ENCODE measurements at regions not wholly inside any gene's neighbourhood (a gene's known extent, or its start where the extent isn't known, plus 50 kb on each side); places are given as distances from the start of the nearest gene placed in this dataset.

GRCh38 chr19:30253581-30253996 is 118.6 kb upstream of the ZNF536 start:
- no peaks in the 10 kb centered on the region for H3K4me1 ChIP-seq
- H3K27ac ChIP-seq, result no peak overlapping the region
- H3K36me3 ChIP-seq, result no peaks in the 10 kb centered on the region
- H3K9me3 ChIP-seq, result no peaks in the 10 kb centered on the region
- intact Hi-C loops (cut with DNase I), result no loop called here
- DNase-seq (ENCODE audit: low spot score in 2 of 2), result no peak
- no peak for TF ChIP-seq CTCF (IDR thresholded peaks at IDR 0.05)
- no peak overlapping the region for H3K4me3 ChIP-seq
- no peaks in the 10 kb centered on the region for H3K27me3 ChIP-seq

GRCh38 chr19:30254158-30254557 is 118.0 kb upstream of the ZNF536 start:
- Histone ChIP-seq H3K27ac (no peak overlapping the region), H3K27me3 (no peaks in the 10 kb centered on the region), H3K9me3 (no peaks in the 10 kb centered on the region), H3K36me3 (no peaks in the 10 kb centered on the region), H3K4me3 (no peak overlapping the region), H3K4me1 (no peaks in the 10 kb centered on the region)
- TF ChIP-seq CTCF (IDR thresholded peaks at IDR 0.05), result no peak
- DNase-seq (ENCODE audit: low spot score in 2 of 2), result no peak
- intact Hi-C loops (cut with DNase I), result no loop called here

- Histone ChIP-seq H3K27me3 (no peaks in the 10 kb centered on the region), H3K4me1 (no peaks in the 10 kb centered on the region), H3K4me3 (no peak overlapping the region), H3K27ac (no peak overlapping the region), H3K9me3 (no peaks in the 10 kb centered on the region), H3K36me3 (no peaks in the 10 kb centered on the region)
- TF ChIP-seq CTCF (IDR thresholded peaks at IDR 0.05), result no peak
- intact Hi-C loops (cut with DNase I), result no loop called here
- DNase-seq (ENCODE audit: low spot score in 2 of 2), result no peak
Observed at GRCh38 chr19:30254789-30255188, 117.4 kb upstream of the ZNF536 start.

- Histone ChIP-seq H3K9me3 (no peaks in the 10 kb centered on the region), H3K27ac (no peak overlapping the region), H3K4me3 (no peak overlapping the region), H3K4me1 (no peaks in the 10 kb centered on the region), H3K27me3 (no peaks in the 10 kb centered on the region), H3K36me3 (no peaks in the 10 kb centered on the region)
- intact Hi-C loops (cut with DNase I), result no loop called here
- no peak for TF ChIP-seq CTCF (IDR thresholded peaks at IDR 0.05)
- no peak for DNase-seq (ENCODE audit: low spot score in 2 of 2)
Observed at GRCh38 chr19:30255791-30256495, 116.2 kb upstream of the ZNF536 start.

GRCh38 chr19:30256496-30256850 is 115.7 kb upstream of the ZNF536 start:
- Histone ChIP-seq H3K36me3 (no peaks in the 10 kb centered on the region), H3K27me3 (no peaks in the 10 kb centered on the region), H3K9me3 (no peaks in the 10 kb centered on the region), H3K4me1 (no peaks in the 10 kb centered on the region), H3K27ac (no peak overlapping the region), H3K4me3 (no peak overlapping the region)
- DNase-seq (ENCODE audit: low spot score in 2 of 2), result no peak
- intact Hi-C loops (cut with DNase I), result no loop called here
- TF ChIP-seq CTCF (IDR thresholded peaks at IDR 0.05), result no peak
